Lower leg skin (tissue), 3 donors: ENCODE measurements at regions not wholly inside any gene's neighbourhood (a gene's known extent, or its start where the extent isn't known, plus 50 kb on each side); places are given as distances from the start of the nearest gene placed in this dataset.

Experiments used
- POLR2A ChIP-seq, 2 donors: fragments of 450-650 bp; IDR thresholded peaks; one replicate each; pipeline ENCODE4 v1.6.1; 2016 to 2017; ENCODE audit warnings: antibody characterized with exemption in 2 of 2, mild to moderate bottlenecking in 1 of 2, moderate library complexity in 1 of 2
- TF ChIP-seq, protein P1 (sequence below), 3 donors: fragments of 450-650 bp; IDR thresholded peaks; one replicate each; pipeline ENCODE4 v1.5.1; 2016; ENCODE audit warnings: antibody characterized with exemption in 3 of 3, mild to moderate bottlenecking in 3 of 3, moderate library complexity in 2 of 3

- TF ChIP-seq, protein P1, sequence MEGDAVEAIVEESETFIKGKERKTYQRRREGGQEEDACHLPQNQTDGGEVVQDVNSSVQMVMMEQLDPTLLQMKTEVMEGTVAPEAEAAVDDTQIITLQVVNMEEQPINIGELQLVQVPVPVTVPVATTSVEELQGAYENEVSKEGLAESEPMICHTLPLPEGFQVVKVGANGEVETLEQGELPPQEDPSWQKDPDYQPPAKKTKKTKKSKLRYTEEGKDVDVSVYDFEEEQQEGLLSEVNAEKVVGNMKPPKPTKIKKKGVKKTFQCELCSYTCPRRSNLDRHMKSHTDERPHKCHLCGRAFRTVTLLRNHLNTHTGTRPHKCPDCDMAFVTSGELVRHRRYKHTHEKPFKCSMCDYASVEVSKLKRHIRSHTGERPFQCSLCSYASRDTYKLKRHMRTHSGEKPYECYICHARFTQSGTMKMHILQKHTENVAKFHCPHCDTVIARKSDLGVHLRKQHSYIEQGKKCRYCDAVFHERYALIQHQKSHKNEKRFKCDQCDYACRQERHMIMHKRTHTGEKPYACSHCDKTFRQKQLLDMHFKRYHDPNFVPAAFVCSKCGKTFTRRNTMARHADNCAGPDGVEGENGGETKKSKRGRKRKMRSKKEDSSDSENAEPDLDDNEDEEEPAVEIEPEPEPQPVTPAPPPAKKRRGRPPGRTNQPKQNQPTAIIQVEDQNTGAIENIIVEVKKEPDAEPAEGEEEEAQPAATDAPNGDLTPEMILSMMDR (IDR thresholded peaks at IDR 0.05) = no peak
- no peak for TF ChIP-seq POLR2A (IDR thresholded peaks at IDR 0.05)
These were observed 825.7 kb downstream of the SUCLG1 start for GRCh38 chr2:83633423-83633822.
